SK-N-MC (cell line): ENCODE measurements at regions not wholly inside any gene's neighbourhood (a gene's known extent, or its start where the extent isn't known, plus 50 kb on each side); places are given as distances from the start of the nearest gene placed in this dataset.

Experiments used
- EZH2 ChIP-seq: fragments of 200-600 bp; sonication (generic); IDR thresholded peaks from one replicate; pipeline ENCODE4 v1.6.1; 2017; ENCODE audit warnings: antibody characterized with exemption
- POLR2AphosphoS5 ChIP-seq: IDR thresholded peaks from 2 replicates; pipeline ENCODE4 v1.6.1; 2012; ENCODE audit warnings: mild to moderate bottlenecking, low read depth, low read length, borderline replicate concordance

DNA sequence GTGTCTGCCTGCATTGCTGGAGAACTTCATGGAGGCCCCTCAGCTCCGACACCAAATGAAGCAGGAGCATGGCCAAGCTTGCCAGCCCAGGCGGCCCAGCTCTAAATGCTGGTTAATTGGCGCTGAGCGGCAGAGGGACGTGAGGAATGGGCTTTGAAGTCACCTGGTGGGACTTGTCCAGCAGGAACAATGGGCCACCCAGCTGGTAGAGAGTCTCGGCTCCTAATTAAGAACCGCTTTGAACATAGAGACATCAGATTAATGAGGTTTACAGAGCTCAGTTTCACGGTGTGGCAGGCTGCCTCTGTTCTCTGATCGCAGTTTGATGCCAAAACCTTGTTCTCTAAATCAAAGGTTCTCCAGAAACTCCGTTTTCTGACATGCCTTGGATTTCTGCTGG is 77.5 kb upstream of the LINGO1 start:
- no peak for TF ChIP-seq EZH2
- TF ChIP-seq POLR2AphosphoS5: no peak
